ENCODE measurements at regions not wholly inside any gene's neighbourhood (a gene's known extent, or its start where the extent isn't known, plus 50 kb on each side); places are given as distances from the start of the nearest gene placed in this dataset.

- no peak for DNase-seq (ENCODE audit: low spot score)
Measured at GRCh38 chr5:166320920-166321480, 1970.4 kb upstream of the WWC1 start.

DNA sequence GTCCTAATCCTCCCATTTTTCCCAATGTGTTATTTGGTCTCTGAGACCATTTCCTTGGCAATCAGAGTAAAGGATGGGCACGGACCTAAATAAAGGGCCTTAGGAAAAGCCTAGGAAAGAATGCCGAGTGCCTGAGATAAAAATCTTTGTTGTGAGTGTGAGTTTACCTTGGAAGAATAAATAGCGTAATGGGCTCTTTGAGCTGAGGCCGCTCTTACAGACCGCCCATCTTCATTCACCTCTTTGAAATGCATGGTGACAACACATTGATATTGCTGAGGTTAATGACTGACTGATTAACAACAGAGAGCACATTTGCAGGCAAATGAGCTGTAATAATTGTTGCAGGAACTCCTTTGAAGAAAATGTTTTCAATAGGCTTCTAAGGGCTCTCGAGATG lies 1967.1 kb upstream of the WWC1 start:
- DNase-seq (ENCODE audit: low spot score) = no peak

- DNase-seq (ENCODE audit: low spot score) = no peak
Measured at GRCh38 chr5:166329149-166329800, 1962.2 kb upstream of the WWC1 start.

GRCh38 chr5:166330036-166330435 lies 1961.4 kb upstream of the WWC1 start:
- DNase-seq (ENCODE audit: low spot score) = peak; percentile 35

DNA sequence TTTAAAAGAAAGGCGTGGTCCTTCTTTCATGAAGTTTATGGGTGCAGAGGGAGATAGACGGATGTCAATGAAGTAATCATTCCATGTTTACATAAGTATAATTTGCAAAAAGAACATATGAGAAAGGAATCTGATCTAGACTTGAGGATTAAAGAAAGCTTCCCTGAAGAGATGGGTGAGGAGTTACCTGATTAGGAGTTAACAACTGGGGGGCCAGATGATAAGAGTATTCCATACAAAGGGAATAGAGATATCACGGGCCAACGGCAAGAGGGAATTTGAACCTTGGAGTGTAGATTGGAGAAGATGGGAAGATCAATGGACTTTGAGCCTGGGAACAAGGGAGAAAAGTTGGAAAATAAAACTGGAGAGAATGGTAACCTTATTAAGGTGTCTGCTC lies 1959.9 kb upstream of the WWC1 start:
- DNase-seq (ENCODE audit: low spot score) = no peak

DNA sequence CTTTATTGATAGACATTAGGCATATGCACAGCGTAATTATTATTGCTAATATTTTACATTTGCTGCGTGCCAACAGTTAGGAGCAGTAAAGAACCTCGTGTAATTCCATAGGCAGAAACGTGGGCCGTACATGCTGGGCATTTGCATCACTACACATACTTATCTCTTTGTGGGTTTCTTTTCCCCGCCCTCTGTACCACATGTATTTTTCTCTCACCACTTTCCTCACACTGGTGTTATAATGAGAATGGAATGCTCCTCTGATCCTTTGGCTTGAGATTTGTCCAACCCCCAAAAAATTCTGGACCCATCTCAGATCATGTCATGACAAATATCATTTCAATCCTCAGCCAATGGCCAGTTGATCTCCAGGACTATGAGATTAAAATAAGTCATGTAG lies 1952.6 kb upstream of the WWC1 start:
- peak; percentile 60 for DNase-seq (ENCODE audit: low spot score)

DNA sequence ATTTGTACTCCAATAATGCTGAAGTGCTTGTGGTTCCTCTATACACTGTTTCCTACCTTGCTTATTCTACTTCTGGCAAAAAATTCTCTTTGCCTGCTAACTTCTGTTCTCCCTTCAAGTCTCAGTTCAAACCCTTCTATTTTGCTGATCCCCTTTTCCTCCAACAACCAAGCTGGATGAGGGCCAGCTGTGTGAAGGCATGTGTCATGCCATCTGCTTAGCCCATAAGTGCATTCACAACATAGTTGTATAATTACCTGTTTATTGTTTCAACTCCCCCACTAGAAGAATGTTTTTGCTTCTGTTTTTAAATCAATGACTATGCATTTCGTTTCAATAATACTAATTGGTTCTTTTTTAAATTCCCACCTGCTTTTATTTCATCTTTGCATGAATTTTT lies 1951.4 kb upstream of the WWC1 start:
- DNase-seq (ENCODE audit: low spot score) = peak; percentile 5

GRCh38 chr5:166341740-166342337 lies 1949.6 kb upstream of the WWC1 start:
- peak; percentile 25 for DNase-seq (ENCODE audit: low spot score)

DNA sequence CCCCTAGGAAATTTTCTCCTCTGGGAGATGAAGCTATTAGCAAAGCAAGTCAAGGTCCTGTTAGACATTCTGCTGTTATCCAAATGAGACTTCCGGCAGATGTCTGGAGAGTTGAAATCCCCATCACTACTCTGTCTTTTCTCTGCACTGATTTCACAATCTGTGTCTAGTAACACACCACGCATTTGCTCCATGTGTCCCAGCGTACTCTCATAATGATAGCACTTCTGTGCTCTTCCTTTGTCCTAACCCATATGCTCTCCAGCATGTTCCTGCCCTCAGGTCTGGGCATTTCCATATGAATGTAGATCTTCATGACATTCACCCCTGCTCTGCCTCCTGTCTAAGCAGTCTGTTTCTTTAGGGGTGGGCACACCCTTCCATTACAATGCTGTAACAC lies 1949.0 kb upstream of the WWC1 start:
- DNase-seq (ENCODE audit: low spot score) = no peak

GRCh38 chr5:166346726-166347374 lies 1944.6 kb upstream of the WWC1 start:
- no peak for DNase-seq (ENCODE audit: low spot score)

DNA sequence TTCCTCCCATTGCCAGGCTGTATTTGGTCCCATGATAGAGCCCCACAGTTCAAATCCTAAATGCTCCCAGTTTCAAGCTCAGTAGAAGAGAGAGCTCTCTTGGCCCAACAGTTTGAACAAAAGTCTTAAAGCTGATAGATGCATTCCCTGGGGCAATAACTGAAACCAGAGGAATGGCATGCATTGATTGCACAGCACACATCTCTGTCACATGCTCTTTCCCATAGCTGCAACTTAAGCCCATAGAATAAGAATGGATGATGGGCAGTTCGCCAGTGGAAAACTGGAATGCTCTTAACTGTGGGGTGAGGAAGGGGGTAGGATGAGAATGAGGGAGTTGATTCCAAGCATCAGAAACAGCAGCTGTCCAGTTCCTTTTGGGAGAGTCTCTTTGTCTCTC lies 1942.4 kb upstream of the WWC1 start:
- no peak for DNase-seq (ENCODE audit: low spot score)

DNA sequence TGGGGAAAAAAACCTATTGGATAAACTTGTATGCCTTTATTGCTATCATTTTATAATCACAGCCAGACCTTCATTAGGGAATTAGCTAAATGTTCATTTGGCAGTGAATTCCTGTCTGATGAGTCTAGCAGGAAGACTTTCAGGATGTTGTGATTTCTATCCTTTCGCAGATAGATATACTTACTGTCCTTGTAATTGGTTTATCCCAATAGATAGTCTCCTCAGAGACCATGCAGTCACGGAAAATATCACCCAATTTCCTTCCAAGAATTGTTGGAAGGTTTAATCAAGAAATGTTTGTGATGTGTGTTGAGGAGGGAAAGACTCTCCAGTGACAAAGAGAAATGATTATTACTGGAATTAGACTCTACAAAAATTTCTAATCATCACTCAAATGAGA lies 1937.9 kb upstream of the WWC1 start:
- no peak for DNase-seq (ENCODE audit: low spot score)

DNA sequence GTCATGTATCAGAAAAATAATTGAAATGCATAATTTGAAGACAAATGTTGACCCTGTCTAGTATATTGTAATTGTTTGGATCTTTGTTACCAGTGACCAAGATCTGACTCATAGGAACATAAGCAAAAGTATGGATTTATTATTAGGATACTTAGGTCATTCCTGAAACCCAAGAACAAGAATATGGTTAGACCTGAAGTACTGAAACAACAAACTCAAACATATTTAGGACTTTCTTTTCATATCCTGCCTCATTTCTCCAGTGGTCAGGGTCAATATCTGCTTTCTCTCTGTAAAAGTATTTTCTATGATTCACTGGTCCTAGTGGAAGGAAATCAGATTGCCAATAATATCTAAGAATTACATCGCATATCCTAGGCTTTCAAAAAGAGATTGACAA lies 1937.1 kb upstream of the WWC1 start:
- DNase-seq (ENCODE audit: low spot score) = no peak

GRCh38 chr5:166356096-166356495 lies 1935.3 kb upstream of the WWC1 start:
- DNase-seq (ENCODE audit: low spot score) = no peak

GRCh38 chr5:166358127-166358830 lies 1933.2 kb upstream of the WWC1 start:
- no peak for DNase-seq (ENCODE audit: low spot score)

DNA sequence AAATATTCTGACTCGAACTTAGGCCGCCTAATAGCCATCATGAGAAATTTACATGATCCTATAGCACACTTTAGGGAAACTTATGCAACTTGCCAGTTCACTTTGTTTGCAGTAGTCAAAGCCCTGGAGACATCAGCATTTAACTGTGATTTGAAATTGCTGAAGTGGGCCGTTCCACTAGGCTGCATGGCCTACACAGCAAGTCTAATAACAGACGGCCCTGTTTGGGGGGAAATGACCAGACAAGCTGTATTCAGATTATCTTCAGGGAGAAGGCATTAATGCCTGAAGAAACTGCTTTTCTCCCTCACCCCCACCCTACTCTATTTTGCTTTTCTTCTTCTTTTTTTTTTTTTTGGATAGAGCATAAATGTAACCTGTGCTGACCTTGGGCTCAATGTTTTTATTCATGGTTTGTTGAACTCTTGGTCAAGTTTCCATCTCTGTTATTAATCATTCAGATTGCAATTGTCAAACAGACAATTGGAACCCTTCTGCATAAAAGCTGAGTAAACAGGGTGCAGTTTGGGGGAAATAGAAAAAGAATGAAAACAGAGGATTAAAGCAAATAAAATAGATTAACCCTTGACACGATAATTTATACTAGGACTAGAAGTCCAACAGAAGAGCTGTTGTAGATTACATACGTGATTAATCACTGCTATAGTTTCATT lies 1928.2 kb upstream of the WWC1 start:
- DNase-seq (ENCODE audit: low spot score) = no peak

GRCh38 chr5:166365164-166365563 lies 1926.3 kb upstream of the WWC1 start:
- DNase-seq (ENCODE audit: low spot score) = no peak

DNA sequence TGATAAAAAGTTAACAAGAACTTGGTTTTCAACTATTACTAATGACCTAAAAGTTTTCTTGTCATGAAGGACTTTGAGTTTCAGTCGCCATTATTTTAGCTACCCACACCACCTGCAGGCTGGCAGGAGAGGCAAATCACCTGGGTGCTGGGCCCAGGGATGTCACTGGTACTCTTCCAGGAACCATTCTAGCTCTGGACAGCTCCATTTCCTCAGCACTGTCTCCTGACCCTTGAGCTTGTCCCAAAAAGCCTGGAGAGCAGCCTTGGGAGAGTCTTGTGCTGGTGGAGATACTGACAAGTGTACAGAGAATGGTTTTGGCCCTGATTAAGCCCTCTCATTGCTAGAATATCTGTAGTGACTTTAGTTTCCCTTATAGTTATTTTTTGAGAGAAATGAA lies 1924.1 kb upstream of the WWC1 start:
- no peak for DNase-seq (ENCODE audit: low spot score)

DNA sequence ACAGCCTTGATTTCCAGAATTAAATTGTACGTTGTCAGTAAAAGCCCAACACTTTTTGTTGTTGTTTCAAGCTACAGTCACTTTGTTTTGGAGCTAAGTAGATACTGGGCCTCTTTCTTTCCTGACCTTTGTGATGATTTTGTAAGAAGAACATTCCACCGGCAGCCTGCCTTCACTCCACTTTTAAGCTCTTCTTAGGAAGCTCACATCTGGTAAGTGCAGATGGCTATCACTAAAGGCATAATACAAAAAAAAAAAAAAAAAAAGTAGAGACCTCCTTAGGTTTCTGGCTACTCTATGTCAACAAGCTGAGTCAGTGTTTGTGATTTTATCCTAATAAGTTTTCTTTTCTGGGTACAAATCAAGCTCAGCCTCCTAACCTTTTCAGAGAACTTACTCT lies 1922.1 kb upstream of the WWC1 start:
- no peak for DNase-seq (ENCODE audit: low spot score)

- DNase-seq (ENCODE audit: low spot score) = no peak
Measured at GRCh38 chr5:166369807-166370206, 1921.6 kb upstream of the WWC1 start.

GRCh38 chr5:166370928-166371690 lies 1920.3 kb upstream of the WWC1 start:
- DNase-seq (ENCODE audit: low spot score) = peak; percentile 52

Measured in SW480 (cell line).